Activated CD4-positive, alpha-beta T cell treated with anti-CD3 and anti-CD28 coated beads for 48 hours (primary cell): ENCODE measurements at regions not wholly inside any gene's neighbourhood (a gene's known extent, or its start where the extent isn't known, plus 50 kb on each side); places are given as distances from the start of the nearest gene placed in this dataset.
"Not testable (repeated sequence)": the region's sequence is repeated elsewhere in the genome, so short reads cannot be mapped to it uniquely, and the experiment has no call there.

ENCODE experiments used
- DNase-seq: peaks from one replicate; pipeline ENCODE4 v3.0.0-alpha.2; 2020

- DNase-seq: no peak
Observed at GRCh38 chr4:83213640-83214039, 71.0 kb downstream of the COQ2 start.

DNA sequence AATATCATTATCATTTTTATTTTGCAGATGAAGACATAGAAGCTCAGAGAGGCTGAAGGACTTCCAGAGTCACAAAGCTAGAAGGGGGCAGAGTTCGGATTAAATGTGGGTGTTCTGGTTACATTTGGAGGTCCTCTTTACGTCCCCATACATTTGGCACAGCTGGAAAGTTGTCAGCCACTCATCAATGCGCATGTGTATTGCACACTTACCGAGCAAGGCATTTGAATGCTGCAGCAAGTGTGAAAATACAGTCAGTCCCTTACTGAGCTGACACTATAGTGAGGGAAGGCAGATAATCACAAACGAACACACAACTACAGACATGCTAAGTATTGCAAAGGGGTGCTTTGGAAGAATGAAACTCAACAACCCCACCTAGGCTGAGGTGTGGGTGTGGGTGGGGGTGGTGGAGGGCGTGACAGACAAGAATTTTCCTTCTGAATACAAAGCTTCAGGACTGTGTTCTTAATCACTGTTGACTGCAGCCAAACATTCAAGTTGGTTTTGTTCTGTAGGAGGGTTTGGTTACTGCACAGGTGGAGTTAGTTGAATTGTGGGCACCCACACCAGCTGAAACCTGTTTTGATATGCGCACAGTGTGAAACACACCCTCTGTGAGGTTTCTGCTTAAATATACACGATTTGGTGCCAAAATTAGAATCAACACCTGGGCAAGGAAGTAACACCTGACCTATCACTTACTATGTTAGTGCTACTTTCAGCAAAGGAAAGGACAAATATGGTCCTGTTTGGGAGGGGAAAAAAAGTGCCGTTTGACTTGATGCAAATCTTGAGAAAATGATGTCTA lies 72.4 kb downstream of the COQ2 start:
- peak; percentile 30 for DNase-seq

DNA sequence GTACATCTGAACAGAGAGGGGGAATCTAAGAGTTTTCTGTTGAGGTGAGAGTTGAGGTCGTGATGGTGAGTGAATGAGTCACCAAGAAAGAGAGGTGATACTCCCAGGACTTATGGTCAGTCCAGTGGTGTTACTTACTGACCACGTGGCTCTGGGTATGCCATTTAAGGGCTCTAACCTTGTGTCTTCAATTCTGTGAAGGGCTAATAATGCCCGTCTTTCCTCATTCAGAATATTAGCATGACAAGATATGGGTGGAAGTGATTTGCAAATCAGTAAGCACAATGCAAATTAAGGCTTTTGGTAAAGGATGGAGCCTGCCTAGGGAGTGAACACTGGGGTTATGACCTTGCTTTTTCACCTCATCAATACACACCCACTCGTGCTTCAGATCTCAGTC lies 75.2 kb downstream of the COQ2 start:
- no peak for DNase-seq

DNA sequence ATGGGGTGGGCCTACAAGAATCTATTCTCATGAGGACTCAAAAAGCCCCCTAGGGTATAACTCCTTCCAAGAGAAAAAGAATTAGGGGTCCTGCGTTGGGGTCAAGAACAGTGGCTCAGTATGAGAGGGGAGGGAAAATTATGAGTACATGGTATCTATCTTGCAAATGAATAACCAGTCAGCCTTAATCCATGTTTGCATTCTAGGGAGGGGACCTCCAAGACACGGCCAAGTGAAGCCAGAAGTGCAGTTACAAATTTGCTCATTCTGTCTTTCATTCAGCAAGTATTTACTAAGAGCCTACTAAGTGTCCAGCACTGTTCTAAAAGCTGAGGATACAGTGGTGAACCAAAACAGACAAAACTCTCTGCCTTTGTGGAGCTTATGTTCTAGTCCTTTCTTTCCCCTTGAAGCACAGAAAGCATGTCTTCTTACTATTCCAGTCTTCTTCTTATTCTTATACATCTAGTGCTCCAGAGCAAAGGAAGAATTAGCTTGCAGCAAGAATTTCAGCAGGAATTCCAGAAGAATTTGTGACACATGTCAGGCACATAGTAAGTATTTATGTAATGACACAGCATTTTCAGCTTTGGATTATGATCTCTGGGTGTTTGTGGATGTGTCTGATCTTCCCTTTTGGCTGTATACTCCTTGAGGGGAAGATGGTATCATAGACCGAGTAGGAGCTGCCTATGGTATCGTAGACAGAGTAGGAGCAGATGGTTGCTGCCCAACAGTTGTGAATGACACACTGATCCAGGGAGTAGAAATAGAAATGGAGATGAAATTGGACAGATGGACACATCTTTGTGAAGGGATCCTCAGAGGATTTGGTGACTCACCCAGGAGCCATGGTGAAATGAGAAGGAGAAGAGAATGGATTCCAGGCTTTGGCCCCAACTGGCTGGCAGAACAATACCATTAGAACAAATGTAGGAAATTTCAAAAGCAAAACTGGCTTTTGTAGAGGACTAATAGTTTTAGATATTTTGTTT lies 75.9 kb downstream of the COQ2 start:
- no peak for DNase-seq

DNA sequence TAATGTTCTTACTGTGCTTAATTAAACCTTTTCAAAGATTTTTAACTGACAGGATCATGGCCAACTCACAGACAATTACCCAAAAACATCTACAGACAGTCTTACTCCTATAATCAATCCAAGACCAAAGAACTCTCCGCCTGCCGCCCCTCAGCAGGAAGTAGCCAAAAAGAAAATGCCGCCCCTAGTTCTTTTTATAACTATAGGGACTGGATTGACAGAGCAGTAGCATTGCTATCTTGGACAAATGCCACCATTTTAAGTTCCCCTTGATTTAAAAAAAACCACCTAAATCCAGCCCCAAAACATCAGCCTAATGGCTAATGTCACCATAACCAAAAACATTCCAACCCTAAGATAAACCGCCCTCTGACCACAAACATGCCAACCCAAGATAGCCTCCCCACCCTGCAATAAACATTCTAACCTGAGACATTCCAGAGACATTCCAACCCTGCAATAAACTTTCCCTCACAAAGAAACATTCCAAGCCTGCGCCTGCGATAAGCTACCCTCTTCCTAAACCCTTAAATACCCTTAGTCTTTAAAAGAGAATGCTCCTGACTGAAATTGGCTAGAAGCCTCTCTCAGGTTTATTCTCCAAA lies 77.0 kb downstream of the COQ2 start:
- no peak for DNase-seq

GRCh38 chr4:83205760-83206159 lies 78.8 kb downstream of the COQ2 start:
- DNase-seq: no peak

- no peak for DNase-seq
Observed at GRCh38 chr4:83204731-83205130, 79.9 kb downstream of the COQ2 start.

GRCh38 chr4:83201761-83202160 lies 82.8 kb downstream of the COQ2 start:
- no peak for DNase-seq

DNA sequence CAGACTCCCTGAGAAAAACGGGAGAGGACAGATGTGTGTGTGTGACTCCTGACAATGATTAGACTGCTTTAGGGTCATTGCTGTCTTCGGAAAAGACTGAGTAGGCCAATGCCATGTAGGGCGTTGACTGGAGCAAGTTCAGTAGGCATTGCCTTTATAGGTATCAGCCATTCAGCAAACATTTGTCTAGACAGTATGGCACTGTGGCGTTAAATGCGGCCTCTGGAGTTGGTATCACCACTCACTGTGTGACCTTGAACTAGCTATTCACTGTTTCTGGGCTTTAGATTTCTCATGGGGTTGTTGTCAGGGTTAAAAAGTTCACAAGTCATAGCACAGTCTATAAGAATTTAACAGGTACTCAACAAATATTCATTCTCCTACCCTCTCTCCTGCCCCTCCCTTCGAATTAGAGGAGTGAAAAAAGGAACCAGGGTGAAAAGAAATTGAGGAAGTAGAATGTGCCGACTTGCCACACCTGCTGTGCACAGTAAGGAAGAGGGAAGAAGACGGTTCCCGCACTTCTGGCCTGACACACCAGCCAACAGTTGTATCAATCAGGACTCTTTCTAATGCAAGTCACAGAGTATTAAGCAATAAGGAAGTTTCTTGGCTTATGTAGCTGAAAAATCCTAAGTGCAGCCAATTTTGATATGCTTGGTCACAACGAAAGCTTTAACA lies 83.2 kb upstream of the PLAC8 start:
- DNase-seq: no peak

DNA sequence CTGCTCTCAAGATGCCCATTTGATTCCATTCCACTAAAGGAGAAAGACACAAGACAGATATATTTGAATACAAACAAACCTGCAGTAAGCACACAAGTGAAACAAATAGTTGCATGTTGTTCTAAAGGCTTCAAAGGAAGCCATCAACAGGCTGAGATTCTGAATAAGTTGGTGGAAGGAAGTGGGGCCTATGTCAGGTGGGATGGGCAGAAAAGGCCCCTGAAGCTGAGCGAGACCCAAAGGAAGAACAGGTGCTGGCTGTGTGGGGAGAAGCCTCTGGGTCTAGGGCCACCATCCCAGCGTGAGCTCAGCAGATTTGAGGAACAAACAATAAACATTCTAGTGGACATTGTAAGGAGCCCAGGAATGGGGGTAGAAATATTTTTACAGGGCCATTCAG lies 82.4 kb upstream of the PLAC8 start:
- no peak for DNase-seq

- no peak for DNase-seq
Observed at GRCh38 chr4:83195269-83195668, 80.7 kb upstream of the PLAC8 start.

DNA sequence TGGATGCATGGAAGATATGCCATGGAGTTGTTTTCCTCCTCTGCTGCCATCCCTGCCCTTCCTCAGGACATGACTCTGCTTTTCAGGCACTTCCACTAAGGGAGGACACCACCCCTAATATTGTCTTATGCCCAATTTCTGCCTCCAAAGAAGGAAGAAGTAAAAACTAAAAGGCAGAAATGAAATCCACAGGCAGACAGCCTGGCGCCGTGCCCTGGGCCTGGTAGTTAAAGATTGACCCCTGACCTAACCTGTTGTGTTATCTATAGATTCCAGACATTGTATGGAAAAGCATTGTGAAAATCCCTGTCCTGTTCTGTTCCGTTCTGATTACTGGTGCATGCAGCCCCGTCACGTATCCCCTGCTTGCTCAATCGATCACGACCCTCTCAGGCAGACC lies 80.1 kb upstream of the PLAC8 start:
- not testable (repeated sequence) for DNase-seq

- DNase-seq: no peak
Observed at GRCh38 chr4:83192634-83193033, 78.1 kb upstream of the PLAC8 start.

GRCh38 chr4:83191026-83191425 lies 76.5 kb upstream of the PLAC8 start:
- DNase-seq: no peak

DNA sequence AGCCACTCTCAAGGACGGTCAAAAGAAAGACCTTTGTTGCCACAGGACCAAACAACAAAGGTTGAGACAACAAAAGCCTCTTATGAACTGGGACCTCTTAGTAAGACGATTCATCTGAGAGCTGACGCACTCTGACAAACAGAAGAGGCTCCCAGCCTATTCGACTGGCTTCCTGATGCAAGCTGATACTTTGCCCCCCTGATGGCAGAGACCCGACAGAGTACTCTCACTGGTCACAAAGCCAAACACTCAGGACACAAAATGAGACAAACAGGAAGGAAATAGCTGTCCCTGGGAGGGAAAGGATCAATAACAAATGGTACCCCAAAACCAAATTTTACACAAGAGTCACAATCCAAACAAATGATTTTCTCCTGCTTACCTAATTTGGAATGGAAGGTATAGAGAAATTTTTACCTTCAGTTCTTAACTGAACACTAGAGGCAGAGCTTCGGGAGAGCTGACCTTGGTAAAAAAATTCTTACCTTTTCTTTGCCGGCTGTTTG lies 75.2 kb upstream of the PLAC8 start:
- no peak for DNase-seq

DNA sequence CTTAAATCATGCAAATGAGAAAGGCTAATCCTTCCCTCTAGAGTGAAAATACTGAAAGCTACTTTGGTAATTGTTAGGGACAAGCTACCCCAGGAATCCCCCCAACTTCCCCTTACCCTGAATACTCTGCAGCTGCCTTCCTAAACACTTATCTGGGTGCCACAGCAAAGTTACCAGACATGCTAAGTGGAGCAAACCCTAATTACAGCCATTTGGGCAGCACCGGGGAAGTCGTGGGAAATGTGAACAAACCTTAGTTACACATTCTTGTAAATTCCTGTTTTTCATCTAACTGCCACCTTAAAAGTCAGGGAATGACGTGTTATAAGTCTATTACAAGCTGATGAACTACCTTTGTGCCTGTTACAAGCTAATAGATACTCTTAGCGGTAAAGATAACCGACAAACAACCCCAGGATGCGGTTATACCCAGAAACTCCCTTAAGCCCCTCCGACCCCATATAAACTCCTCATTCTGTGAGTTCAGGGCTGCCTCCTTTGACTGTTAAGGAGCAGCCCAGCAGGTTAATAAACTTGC lies 66.0 kb upstream of the PLAC8 start:
- DNase-seq: no peak

- DNase-seq: no peak
Observed at GRCh38 chr4:83179205-83179604, 64.7 kb upstream of the PLAC8 start.

GRCh38 chr4:83178029-83178428 lies 63.5 kb upstream of the PLAC8 start:
- DNase-seq: no peak

GRCh38 chr4:83177182-83177581 lies 62.7 kb upstream of the PLAC8 start:
- no peak for DNase-seq

DNA sequence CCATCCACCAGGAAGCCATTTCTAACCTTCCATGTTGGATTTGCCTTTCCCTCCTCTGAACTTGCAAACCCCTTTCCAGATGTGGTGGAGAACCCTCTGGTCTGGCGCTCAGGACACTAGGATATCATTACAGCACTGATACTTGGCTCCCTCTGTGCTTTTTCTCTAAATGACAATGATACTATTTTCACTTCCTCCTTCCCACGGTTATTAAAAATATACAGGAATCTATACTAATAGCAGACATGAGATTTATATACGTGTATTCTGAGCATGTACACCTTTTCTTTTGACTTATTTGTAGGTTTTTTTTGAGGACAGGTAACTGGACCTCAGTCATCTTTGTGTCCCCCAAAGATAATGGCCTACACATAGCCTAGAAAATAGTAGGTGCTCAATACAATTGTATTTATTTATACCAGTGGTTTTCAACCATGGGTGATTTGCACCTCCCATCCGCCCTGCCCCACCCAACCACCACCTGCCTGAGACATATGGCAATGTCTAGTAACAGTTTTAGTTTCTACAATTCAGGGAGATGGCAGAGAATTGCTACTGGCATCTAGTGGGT lies 60.4 kb upstream of the PLAC8 start:
- DNase-seq: no peak

GRCh38 chr4:83172371-83172770 lies 57.8 kb upstream of the PLAC8 start:
- DNase-seq: no peak

DNA sequence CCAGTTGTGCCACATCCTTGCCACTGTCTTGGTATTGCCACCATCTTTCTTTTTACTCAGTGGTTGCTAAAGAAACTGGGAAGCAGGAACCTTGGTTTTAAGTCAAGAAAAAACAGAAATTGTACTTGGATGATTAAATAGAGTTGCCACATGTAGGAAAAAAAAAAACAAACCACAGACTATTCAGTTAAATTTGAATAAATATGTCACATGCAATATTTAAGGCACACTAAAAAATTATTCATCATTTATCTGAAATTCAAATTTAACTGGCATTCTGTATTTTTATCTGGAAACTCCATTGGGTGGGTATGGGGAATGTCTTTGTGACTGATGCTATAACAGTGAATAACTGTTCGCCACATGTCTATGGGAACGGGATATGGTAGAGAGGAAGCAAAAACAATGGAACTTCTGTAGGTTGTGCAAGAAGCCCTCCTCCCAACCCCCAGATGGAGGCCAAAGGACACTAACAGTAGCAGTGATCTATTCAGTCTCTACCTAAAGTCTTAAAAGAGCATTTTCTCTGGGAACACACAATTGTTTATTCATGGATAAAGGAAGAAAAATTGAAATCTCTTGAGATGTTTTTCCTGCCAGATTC lies 57.0 kb upstream of the PLAC8 start:
- DNase-seq: no peak
